Stimulated activated CD8-positive, alpha-beta memory T cell treated with anti-CD3 and anti-CD28 coated beads, Interleukin-4, amount 100 ng/mL, for 48 hours (primary cell): ENCODE measurements at regions not wholly inside any gene's neighbourhood (a gene's known extent, or its start where the extent isn't known, plus 50 kb on each side); places are given as distances from the start of the nearest gene placed in this dataset.

ENCODE experiments used
- DNase-seq: peaks from one replicate; pipeline ENCODE4 v3.0.0-alpha.2; 2020

DNA sequence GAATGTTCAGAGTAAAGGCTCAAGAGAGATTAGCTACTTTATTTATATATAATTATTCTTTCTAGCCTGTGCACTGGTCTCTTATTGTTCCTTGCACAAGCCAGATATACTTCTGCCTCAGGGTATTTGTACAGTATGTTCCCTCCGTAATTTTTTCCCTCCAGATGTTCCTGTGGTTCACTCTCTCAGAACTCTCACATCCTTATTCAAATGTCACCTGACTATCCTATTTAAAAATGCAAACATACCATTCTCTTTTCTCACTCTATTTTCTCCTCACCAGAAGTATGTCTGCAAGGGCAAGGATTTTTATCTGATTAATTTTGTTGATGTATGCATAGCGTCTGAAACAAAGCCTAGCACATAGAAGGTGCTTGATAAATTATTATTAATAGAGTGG is 64.0 kb upstream of the CERS6 start:
- no peak for DNase-seq

DNA sequence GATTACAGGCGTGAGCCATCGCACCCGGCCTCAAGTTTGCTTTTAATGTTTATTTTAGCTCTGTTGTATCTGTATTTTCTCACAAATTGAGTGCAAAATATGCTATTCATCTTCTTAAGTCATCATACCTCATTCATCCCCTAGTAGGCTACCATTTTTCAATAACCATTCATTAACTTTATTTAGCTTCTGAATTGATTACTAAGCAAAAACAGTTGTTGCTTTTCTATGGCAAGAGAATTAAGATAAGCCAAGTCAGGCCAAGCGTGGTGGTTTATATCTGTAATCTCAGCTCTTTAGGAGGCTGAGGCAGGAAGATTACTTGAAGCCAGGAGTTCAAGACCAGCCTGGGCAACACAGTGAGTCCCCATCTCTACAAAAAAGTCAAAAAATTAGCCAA is 63.3 kb upstream of the CERS6 start:
- DNase-seq = no peak

DNA sequence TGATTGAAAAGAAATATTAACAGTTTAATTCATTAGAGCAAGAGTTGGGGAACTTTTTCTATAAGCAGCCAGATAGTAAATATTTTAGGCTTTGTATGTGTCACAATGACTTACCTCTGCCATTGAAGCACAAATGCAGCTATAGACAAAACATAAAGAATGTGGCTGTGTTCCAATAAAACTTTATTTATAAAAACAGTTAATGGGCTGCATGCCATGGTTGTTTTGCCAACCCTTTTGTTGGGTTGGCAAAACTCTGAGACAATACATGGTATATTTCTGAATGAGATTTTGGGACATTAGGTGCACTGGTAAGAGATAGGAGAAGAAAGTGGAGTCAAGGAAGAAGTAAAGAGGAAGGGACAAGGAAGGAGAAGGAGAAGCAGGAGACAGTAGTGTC is 61.8 kb upstream of the CERS6 start:
- DNase-seq = no peak

DNA sequence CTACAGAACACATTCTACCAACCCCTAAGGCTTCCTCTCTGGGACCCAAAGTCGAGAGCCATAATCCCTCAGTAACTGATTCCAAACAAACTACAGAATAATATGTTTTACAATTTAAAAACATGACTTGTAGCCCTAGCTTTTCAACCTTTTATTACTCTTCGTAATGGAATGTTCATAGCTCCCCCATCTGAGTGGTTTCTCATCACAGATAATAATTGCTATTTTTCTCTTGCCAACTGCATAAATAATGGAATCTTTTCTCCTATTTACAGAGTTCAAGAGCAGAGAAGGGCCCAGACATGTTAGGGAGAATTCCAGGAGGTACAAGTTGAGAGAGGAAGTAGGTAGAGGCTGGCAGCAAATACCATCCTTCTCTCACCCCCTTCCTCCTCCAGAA is 59.9 kb upstream of the CERS6 start:
- DNase-seq = no peak

DNA sequence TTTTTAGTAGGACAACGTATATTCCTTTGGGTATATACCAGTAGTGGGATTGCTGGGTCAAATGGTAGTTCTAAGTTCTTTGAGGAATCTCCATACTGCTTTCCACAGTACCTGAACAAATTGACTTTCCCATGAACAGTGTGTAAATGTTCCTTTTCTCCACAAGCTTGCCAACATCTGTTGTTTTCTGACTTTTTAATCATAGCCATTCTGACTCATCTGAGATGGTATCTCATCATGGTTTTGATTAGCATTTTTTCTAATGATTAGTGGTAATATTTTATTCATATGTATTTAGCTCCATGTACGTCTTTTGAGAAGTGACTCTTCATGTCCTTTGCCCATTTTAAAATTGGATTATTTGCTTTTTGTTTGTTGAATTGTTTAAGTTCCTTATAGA is 58.4 kb upstream of the CERS6 start:
- DNase-seq = no peak

DNA sequence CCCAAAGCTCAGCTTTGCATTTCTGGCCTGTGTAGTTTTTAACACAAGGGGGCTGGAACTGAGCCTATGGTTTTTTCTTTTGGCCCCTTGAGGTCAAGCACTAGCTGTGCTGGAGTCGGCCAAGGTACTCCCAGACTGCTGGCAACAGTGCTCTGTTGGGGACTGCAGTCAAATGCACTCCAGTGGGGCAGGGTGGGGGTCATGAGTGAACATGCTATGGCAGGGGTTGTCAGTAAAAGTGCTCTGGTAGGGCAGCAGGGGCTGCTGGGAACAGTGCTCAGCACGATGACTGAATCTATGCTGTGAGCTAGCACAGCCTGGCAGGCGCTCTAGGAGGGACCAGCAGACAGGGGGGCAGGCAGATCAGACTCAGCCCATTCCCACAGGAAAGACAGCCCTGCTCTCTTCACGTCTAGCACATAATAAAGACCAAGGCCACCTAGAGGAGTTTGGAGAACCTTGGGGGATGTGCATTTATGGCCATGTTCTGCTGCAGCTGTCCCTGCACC is 55.0 kb upstream of the CERS6 start:
- no peak for DNase-seq

DNA sequence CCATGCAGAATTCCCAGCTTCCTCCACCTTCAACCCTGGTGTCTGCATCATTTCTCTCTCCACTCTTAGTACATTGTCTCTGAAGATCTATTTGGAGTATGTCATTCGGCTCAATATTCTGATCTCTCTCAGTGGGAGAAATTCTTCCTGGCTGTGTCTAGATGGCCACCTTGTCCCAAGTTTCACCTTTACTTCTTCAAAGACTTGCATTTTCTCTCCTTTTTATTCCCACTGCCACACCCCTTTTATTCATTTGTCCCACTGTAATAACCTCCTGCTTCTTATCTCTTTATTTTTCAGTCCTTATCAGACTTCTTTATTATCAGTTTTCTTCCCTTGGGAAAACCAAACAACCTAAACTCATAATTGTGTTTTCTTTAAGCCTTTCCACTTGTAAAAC is 54.3 kb upstream of the CERS6 start:
- no peak for DNase-seq

DNA sequence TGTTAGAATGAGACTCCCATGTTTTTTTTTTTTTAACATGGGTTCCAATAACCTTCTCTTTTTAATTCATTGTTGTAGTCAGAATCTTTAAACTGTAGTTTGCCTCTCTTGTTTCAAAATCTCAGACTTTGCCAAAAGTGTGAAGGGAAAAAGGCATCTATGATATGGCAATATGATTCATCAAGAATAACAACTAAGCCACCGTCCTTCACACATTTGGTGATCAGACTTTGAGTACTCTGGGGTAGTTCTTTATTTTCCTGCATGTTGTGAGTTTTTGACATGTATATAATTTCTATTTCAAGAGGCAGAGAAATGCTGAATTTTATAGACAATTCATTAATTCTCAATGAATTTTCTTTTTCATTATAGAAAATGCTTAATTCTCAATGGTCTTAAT is 53.5 kb upstream of the CERS6 start:
- no peak for DNase-seq

DNA sequence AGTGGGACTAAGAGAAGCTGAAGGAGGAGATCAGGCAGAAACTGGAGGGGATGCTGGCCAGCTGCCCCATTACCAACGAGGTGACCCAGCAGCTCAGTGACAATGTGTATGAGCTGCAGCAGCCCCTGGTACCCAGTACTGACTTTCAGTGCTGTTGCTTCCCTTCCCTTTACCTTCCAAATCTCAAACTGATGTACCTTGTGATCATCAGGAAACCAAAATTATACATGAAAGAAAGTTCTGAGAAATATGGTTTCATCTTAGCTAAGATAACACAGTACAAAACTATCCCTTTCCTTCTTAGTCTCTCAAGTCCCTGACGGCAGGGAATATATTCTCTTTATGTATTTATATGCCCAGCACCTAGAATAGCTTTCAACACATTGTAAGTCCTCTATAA is 52.3 kb upstream of the CERS6 start:
- DNase-seq = no peak

DNA sequence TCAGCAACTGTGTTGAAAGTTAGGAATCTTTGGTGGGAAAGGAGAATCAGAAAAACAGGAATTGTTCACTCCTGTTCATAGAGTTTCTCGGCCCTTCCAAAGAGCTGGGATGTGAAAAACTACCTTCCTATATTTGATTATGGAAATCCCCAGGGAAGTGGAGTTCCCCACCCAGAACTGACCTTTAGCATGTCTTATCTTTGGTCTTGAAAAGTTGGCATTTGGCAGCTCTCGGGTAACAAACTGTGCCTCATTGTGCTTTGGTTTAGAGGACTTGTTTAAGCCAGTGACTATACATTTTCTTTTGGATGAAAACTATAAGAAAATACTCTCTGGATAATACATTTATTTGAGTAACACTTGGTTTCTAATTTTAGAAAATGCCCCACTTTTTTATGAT is 51.3 kb upstream of the CERS6 start:
- DNase-seq = no peak
